ENCODE measurements at regions not wholly inside any gene's neighbourhood (a gene's known extent, or its start where the extent isn't known, plus 50 kb on each side); places are given as distances from the start of the nearest gene placed in this dataset.

- H3K36me3 ChIP-seq (ENCODE audit: control insufficient read depth, insufficient read depth, low read length): no peaks in the 10 kb centered on the region
- no peak overlapping the region for H3K4me3 ChIP-seq (ENCODE audit: insufficient read depth, low read depth, low read length)
- no peak overlapping the region for H3K14ac ChIP-seq (replicated peaks; ENCODE audit: low read depth, low read length)
- no peak overlapping the region for H2BK15ac ChIP-seq (ENCODE audit: low read depth, low read length)
- intact Hi-C loops (cut with micrococcal nuclease) (no loop called here), in situ Hi-C loops (cut with MboI; ENCODE audit: low sequenced_read_pairs) (no loop called here), dilution Hi-C loops (cut with HindIII; ENCODE audit: low sequenced_read_pairs, unreplicated experiment) (no loop called here)
- ATAC-seq (ENCODE audit: low read depth): no peak
- ChIA-PET CTCF (no interaction called here), POLR2A (ENCODE audit: unreplicated experiment) (no interaction called here)
- no peak overlapping the region for H3K56ac ChIP-seq (ENCODE audit: extremely low read depth, insufficient read depth, low read length)
- no peaks in the 10 kb centered on the region for H3K9me1 ChIP-seq (ENCODE audit: insufficient read depth, low read length)
- no peak overlapping the region for H4K91ac ChIP-seq (ENCODE audit: insufficient read depth, low read depth, low read length)
- no peak overlapping the region for H2BK20ac ChIP-seq (ENCODE audit: low read depth, low read length)
- no peak overlapping the region for H3K27ac ChIP-seq (ENCODE audit: insufficient read depth, low read length)
- H2AK5ac ChIP-seq (ENCODE audit: low read depth, low read length): no peak overlapping the region
- H2AK9ac ChIP-seq (replicated peaks; ENCODE audit: low read depth, low read length, poor library complexity): no peak overlapping the region
- WGBS, 2 experiments (ENCODE audit: extremely low coverage in 2 of 2, insufficient read length in 1 of 2): 63% methylated on average over 6 of the region's 14 CpGs; no CpG with 5 or more reads in 1 of the 2 experiments
- no peak overlapping the region for H2BK120ac ChIP-seq (ENCODE audit: low read depth, low read length)
- no peak overlapping the region for H3K4me2 ChIP-seq (ENCODE audit: low read depth, low read length)
- no peaks in the 10 kb centered on the region for H3K9me3 ChIP-seq (ENCODE audit: control insufficient read depth, insufficient read depth, low read length)
- no peak overlapping the region for H3K23ac ChIP-seq (ENCODE audit: low read depth, low read length)
- no peaks in the 10 kb centered on the region for H3K79me1 ChIP-seq (ENCODE audit: low read depth in 1 of 2, low read length in 2 of 2)
- H4K8ac ChIP-seq (ENCODE audit: low read depth in 2 of 2, low read length in 2 of 2): no peak overlapping the region
- BruUV-seq (replicated peaks): no TSS peak
- no peak overlapping the region for H3K18ac ChIP-seq (ENCODE audit: low read depth, low read length)
- no peak for DNase-seq
- H4K20me1 ChIP-seq (ENCODE audit: insufficient read depth, low read length): no peaks in the 10 kb centered on the region
- no peaks in the 10 kb centered on the region for H3K4me1 ChIP-seq (ENCODE audit: control insufficient read depth, insufficient read depth, low read length)
- TF ChIP-seq MXI1 (IDR thresholded peaks at IDR 0.05; ENCODE audit: borderline replicate concordance, low read depth, low read length) (no peak), ELK1 (IDR thresholded peaks at IDR 0.05; ENCODE audit: borderline replicate concordance, low read depth, low read length) (no peak), RAD21 (IDR thresholded peaks at IDR 0.05; ENCODE audit: low read length) (no peak), RCOR1 (IDR thresholded peaks at IDR 0.05; ENCODE audit: insufficient replicate concordance, low read length) (no peak), POLR2A (IDR thresholded peaks at IDR 0.05; ENCODE audit: low read depth, low read length) (no peak), MAFK (IDR thresholded peaks at IDR 0.05; ENCODE audit: low read depth, low read length) (no peak), CEBPB (IDR thresholded peaks at IDR 0.05; ENCODE audit: low read depth, low read length) (no peak), FOS (IDR thresholded peaks at IDR 0.05; ENCODE audit: low read depth, low read length) (no peak)
- no peak overlapping the region for H4K5ac ChIP-seq (ENCODE audit: low read depth, low read length)
- H3K4ac ChIP-seq (ENCODE audit: low read depth, low read length): no peak overlapping the region
- H2BK5ac ChIP-seq (ENCODE audit: low read depth, low read length, poor library complexity, severe bottlenecking): no peak overlapping the region
- H3K9ac ChIP-seq (ENCODE audit: low read depth, low read length): no peak overlapping the region
- no peak overlapping the region for H2AFZ ChIP-seq (replicated peaks; ENCODE audit: low read length, poor library complexity)
- no peaks in the 10 kb centered on the region; the same call in 1 of the 2 replicates for H3K27me3 ChIP-seq (ENCODE audit: control insufficient read depth, insufficient read depth, low read length)
Measured at GRCh38 chr20:57908704-57909630, 199.2 kb upstream of the PMEPA1 start.

Measured in IMR-90 (cell line).